Naive B cell (primary cell): ENCODE measurements at regions not wholly inside any gene's neighbourhood (a gene's known extent, or its start where the extent isn't known, plus 50 kb on each side); places are given as distances from the start of the nearest gene placed in this dataset.

Source experiments
- ATAC-seq, 2 donors: fragments of 150-1000 bp; cut with Tn5 transposase; 2 replicates each; pipeline ENCODE4 v1.10.0; 2021; ENCODE audit warnings: low read depth in 2 of 2, mild to moderate bottlenecking in 2 of 2, moderate library complexity in 2 of 2
- DNase-seq: peaks from one replicate; pipeline ENCODE4 v3.0.0; 2022
- H3K27ac Mint-ChIP-seq, 6 donors: one replicate each; pipeline ENCODE4 v1.8.0; 2020 to 2022; ENCODE audit warnings: mild to moderate bottlenecking in 6 of 6, mixed read lengths in 6 of 6, moderate library complexity in 5 of 6, inconsistent platforms in 2 of 6
- H3K27me3 Mint-ChIP-seq, 3 donors: one replicate each; pipeline ENCODE4 v1.8.0; 2021 to 2022; ENCODE audit warnings: mixed read lengths in 3 of 3, mild to moderate bottlenecking in 1 of 3
- H3K36me3 Mint-ChIP-seq, 2 donors: one replicate each; pipeline ENCODE4 v1.8.0; 2020 to 2022; ENCODE audit warnings: mixed read lengths in 2 of 2, inconsistent platforms in 1 of 2, mild to moderate bottlenecking in 1 of 2
- H3K4me1 Mint-ChIP-seq, 3 donors: one replicate each; pipeline ENCODE4 v1.8.0; 2020 to 2022; ENCODE audit warnings: mixed read lengths in 3 of 3, inconsistent platforms in 1 of 3, mild to moderate bottlenecking in 1 of 3, moderate library complexity in 1 of 3
- H3K4me3 Mint-ChIP-seq, 8 donors: one replicate each; pipeline ENCODE4 v1.8.0; 2020 to 2022; ENCODE audit warnings: mild to moderate bottlenecking in 8 of 8, mixed read lengths in 8 of 8, moderate library complexity in 8 of 8, inconsistent platforms in 2 of 8
- H3K9me3 Mint-ChIP-seq, 7 donors: one replicate each; pipeline ENCODE4 v1.8.0; 2020 to 2022; ENCODE audit warnings: mixed read lengths in 7 of 7, mild to moderate bottlenecking in 5 of 7, inconsistent platforms in 2 of 7, moderate library complexity in 1 of 7

- H3K27me3 Mint-ChIP-seq = peaks cover 10 to 47% (median 41%) of the 10 kb centered on the region in 3 donors
- no peaks in the 10 kb centered on the region for H3K4me1 Mint-ChIP-seq
- H3K27ac Mint-ChIP-seq = no peak overlapping the region
- no peak for ATAC-seq
- H3K4me3 Mint-ChIP-seq = no peak overlapping the region
- peaks cover 0 to 1% (median 0%) of the 10 kb centered on the region in 7 donors for H3K9me3 Mint-ChIP-seq
- no peak for DNase-seq
- H3K36me3 Mint-ChIP-seq = no peaks in the 10 kb centered on the region
Observed at GRCh38 chr7:28346256-28346655, 66.1 kb upstream of the CREB5 start.

- Mint-ChIP-seq H3K4me1 (no peaks in the 10 kb centered on the region), H3K9me3 (peaks cover 0 to 1% (median 0%) of the 10 kb centered on the region in 7 donors), H3K27me3 (peaks cover 14 to 47% (median 35%) of the 10 kb centered on the region in 3 donors), H3K27ac (no peak overlapping the region), H3K36me3 (no peaks in the 10 kb centered on the region), H3K4me3 (no peak overlapping the region)
- DNase-seq = no peak
- ATAC-seq = no peak
Observed at GRCh38 chr7:28346676-28347363, 65.5 kb upstream of the CREB5 start.

- H3K9me3 Mint-ChIP-seq = peaks cover 0 to 1% (median 0%) of the 10 kb centered on the region in 7 donors
- ATAC-seq = no peak
- no peaks in the 10 kb centered on the region for H3K36me3 Mint-ChIP-seq
Observed at GRCh38 chr7:28347475-28348318, 64.6 kb upstream of the CREB5 start.

GRCh38 chr7:28348636-28349035 lies 63.7 kb upstream of the CREB5 start:
- no peak for DNase-seq
- no peak overlapping the region for H3K4me3 Mint-ChIP-seq
- no peak overlapping the region for H3K27ac Mint-ChIP-seq
- peaks cover 14 to 37% (median 37%) of the 10 kb centered on the region in 3 donors for H3K27me3 Mint-ChIP-seq
- no peak for ATAC-seq
- peaks cover 0 to 3% (median 0%) of the 10 kb centered on the region in 7 donors for H3K9me3 Mint-ChIP-seq
- H3K4me1 Mint-ChIP-seq = no peaks in the 10 kb centered on the region
- H3K36me3 Mint-ChIP-seq = no peaks in the 10 kb centered on the region

More at GRCh38 chr7:28347475-28348318, 64.6 kb upstream of the CREB5 start:
- DNase-seq = no peak
- peaks cover 14 to 44% (median 30%) of the 10 kb centered on the region in 3 donors for H3K27me3 Mint-ChIP-seq
- no peaks in the 10 kb centered on the region for H3K4me1 Mint-ChIP-seq
- H3K4me3 Mint-ChIP-seq = no peak overlapping the region
- H3K27ac Mint-ChIP-seq = no peak overlapping the region

GRCh38 chr7:28349637-28350036 lies 62.7 kb upstream of the CREB5 start:
- Mint-ChIP-seq H3K36me3 (no peaks in the 10 kb centered on the region), H3K4me3 (no peak overlapping the region), H3K9me3 (peaks cover 0 to 3% (median 0%) of the 10 kb centered on the region in 7 donors), H3K27me3 (peaks cover 14 to 29% (median 27%) of the 10 kb centered on the region in 3 donors), H3K27ac (no peak overlapping the region), H3K4me1 (no peaks in the 10 kb centered on the region)
- ATAC-seq = no peak
- no peak for DNase-seq

GRCh38 chr7:28350662-28351061 lies 61.7 kb upstream of the CREB5 start:
- ATAC-seq (no peak), DNase-seq (no peak)
- no peak overlapping the region for H3K4me3 Mint-ChIP-seq
- no peak overlapping the region for H3K27ac Mint-ChIP-seq
- H3K4me1 Mint-ChIP-seq = no peaks in the 10 kb centered on the region
- H3K9me3 Mint-ChIP-seq = peaks cover 0 to 2% (median 0%) of the 10 kb centered on the region in 7 donors
- no peaks in the 10 kb centered on the region for H3K36me3 Mint-ChIP-seq
- H3K27me3 Mint-ChIP-seq = peaks cover 14 to 23% (median 19%) of the 10 kb centered on the region in 3 donors

GRCh38 chr7:28351450-28351849 lies 60.9 kb upstream of the CREB5 start:
- ATAC-seq (no peak), DNase-seq (no peak)
- peaks cover 0 to 2% (median 0%) of the 10 kb centered on the region in 7 donors for H3K9me3 Mint-ChIP-seq
- no peak overlapping the region for H3K27ac Mint-ChIP-seq
- H3K4me1 Mint-ChIP-seq = no peaks in the 10 kb centered on the region
- peaks cover 14 to 25% (median 18%) of the 10 kb centered on the region in 3 donors for H3K27me3 Mint-ChIP-seq
- no peak overlapping the region for H3K4me3 Mint-ChIP-seq
- no peaks in the 10 kb centered on the region for H3K36me3 Mint-ChIP-seq

- ATAC-seq (no peak), DNase-seq (no peak)
- H3K36me3 Mint-ChIP-seq = peaks cover 0 to 6% of the 10 kb centered on the region in 2 donors
- no peak overlapping the region for H3K4me3 Mint-ChIP-seq
- H3K27ac Mint-ChIP-seq = no peak overlapping the region
- no peaks in the 10 kb centered on the region for H3K4me1 Mint-ChIP-seq
- peaks cover 0 to 2% (median 0%) of the 10 kb centered on the region in 7 donors for H3K9me3 Mint-ChIP-seq
- peaks cover 10 to 29% (median 24%) of the 10 kb centered on the region in 3 donors for H3K27me3 Mint-ChIP-seq
Observed at GRCh38 chr7:28354601-28355402, 57.5 kb upstream of the CREB5 start.

- DNase-seq (no peak), ATAC-seq (no peak)
- Mint-ChIP-seq H3K4me3 (no peak overlapping the region), H3K9me3 (peaks cover 0 to 2% (median 0%) of the 10 kb centered on the region in 7 donors), H3K27ac (peak overlapping the region in 1 of 6 donors; percentile 32), H3K27me3 (peaks cover 9 to 22% (median 18%) of the 10 kb centered on the region in 3 donors), H3K36me3 (peaks cover 0 to 6% of the 10 kb centered on the region in 2 donors), H3K4me1 (no peaks in the 10 kb centered on the region)
Observed at GRCh38 chr7:28355635-28356319, 56.5 kb upstream of the CREB5 start.

- peaks cover 0 to 6% of the 10 kb centered on the region in 2 donors for H3K36me3 Mint-ChIP-seq
- no peak overlapping the region for H3K4me3 Mint-ChIP-seq
- H3K27me3 Mint-ChIP-seq = peaks cover under 1 to 22% (median 10%) of the 10 kb centered on the region in 3 donors
- H3K9me3 Mint-ChIP-seq = peaks cover 0 to 2% (median 0%) of the 10 kb centered on the region in 7 donors
- ATAC-seq = no peak
- H3K27ac Mint-ChIP-seq = no peak overlapping the region
- DNase-seq = no peak
- H3K4me1 Mint-ChIP-seq = peaks cover 0 to under 1% (median 0%) of the 10 kb centered on the region in 3 donors
Observed at GRCh38 chr7:28356619-28357018, 55.7 kb upstream of the CREB5 start.

- peaks cover 0 to 1% (median 0%) of the 10 kb centered on the region in 7 donors for H3K9me3 Mint-ChIP-seq
- no peak for DNase-seq
- H3K36me3 Mint-ChIP-seq = peaks cover 0 to 6% of the 10 kb centered on the region in 2 donors
- H3K4me3 Mint-ChIP-seq = no peak overlapping the region
- H3K27ac Mint-ChIP-seq = peak overlapping the region in 1 of 6 donors; percentile 77
- no peak for ATAC-seq
- H3K27me3 Mint-ChIP-seq = peaks cover 0 to 16% (median 7%) of the 10 kb centered on the region in 3 donors
- peaks cover 0 to 6% (median 0%) of the 10 kb centered on the region in 3 donors for H3K4me1 Mint-ChIP-seq
Observed at GRCh38 chr7:28358423-28358868, 53.9 kb upstream of the CREB5 start.

GRCh38 chr7:28360739-28361138 lies 51.6 kb upstream of the CREB5 start:
- Mint-ChIP-seq H3K36me3 (peaks cover 15 to 21% of the 10 kb centered on the region in 2 donors), H3K27ac (no peak overlapping the region), H3K27me3 (peaks cover 0 to 28% (median 22%) of the 10 kb centered on the region in 3 donors), H3K9me3 (peaks cover 7 to 17% (median 12%) of the 10 kb centered on the region in 7 donors), H3K4me1 (peaks cover 0 to 6% (median 0%) of the 10 kb centered on the region in 3 donors), H3K4me3 (no peak overlapping the region)
- DNase-seq (no peak), ATAC-seq (no peak)
